Testis (tissue), 2 donors: ENCODE measurements at regions not wholly inside any gene's neighbourhood (a gene's known extent, or its start where the extent isn't known, plus 50 kb on each side); places are given as distances from the start of the nearest gene placed in this dataset.

Source experiments
- CTCF ChIP-seq, 3 experiments: fragments of 450-650 bp in 2 of 3; fragments of 200-600 bp in 1 of 3; sonication (generic) in 1 of 3; IDR thresholded peaks; one replicate each; pipeline ENCODE4 v1.5.1; 2016 to 2019; ENCODE audit warnings: antibody characterized with exemption in 3 of 3, mild to moderate bottlenecking in 2 of 3, moderate library complexity in 1 of 3
- POLR2A ChIP-seq: fragments of 450-650 bp; IDR thresholded peaks from one replicate; pipeline ENCODE4 v1.6.1; 2017; ENCODE audit warnings: antibody characterized with exemption, mild to moderate bottlenecking, moderate library complexity

GRCh38 chr6:154590756-154591155 lies 80.3 kb upstream of the CNKSR3 start:
- no peak for TF ChIP-seq CTCF (IDR thresholded peaks at IDR 0.05)
- no peak for TF ChIP-seq POLR2A
